NOMO-1 treated with dmso at 0.1 percent for 144 hours (cell line): ENCODE measurements at regions not wholly inside any gene's neighbourhood (a gene's known extent, or its start where the extent isn't known, plus 50 kb on each side); places are given as distances from the start of the nearest gene placed in this dataset.

Experiments
- DNase-seq: peaks from one replicate; lab custom pipeline; 2025; ENCODE audit not compliant: unreplicated experiment; lab: John Stamatoyannopoulos, UW

GRCh38 chr1:116322752-116323405 is 50.2 kb upstream of the ATP1A1 start:
- no peak for DNase-seq
